ENCODE measurements at regions not wholly inside any gene's neighbourhood (a gene's known extent, or its start where the extent isn't known, plus 50 kb on each side); places are given as distances from the start of the nearest gene placed in this dataset.

DNA sequence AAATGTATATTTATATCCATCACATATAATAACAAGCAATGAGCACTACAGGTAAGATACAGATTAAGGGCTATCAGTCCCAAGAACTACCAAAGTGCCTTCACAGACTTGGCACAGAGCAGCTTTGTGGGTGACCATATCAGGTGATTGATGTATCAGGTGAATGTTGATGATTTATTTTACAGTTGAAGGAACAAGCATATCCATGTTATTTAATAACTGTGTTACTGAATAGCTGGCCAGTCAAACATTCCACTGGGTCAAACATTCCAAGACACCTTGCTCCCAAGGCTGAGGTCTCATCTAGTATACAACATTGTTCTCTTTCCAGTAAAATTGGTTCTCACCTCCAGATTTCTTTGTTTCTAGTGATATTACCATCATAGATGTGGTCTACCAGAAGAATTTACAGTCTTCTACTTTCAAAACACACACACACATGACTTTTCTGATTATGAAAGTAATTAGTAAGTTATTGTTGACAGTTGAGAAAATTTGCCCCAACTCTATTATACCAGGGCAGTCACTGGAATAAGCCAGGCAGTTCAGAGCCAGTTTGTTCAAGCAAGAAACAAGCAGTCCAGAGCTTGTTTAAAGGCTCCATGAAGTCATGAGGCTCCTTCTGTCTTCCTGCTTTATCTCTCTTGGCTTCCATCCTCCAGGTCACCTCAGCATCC lies 68.2 kb downstream of the ELAPOR2 start:
- no peak overlapping the region for H3K4me3 ChIP-seq
- no peak overlapping the region for H2AFZ ChIP-seq (ENCODE audit: control insufficient read depth, low read depth, low read length)
- no peak for DNase-seq (ENCODE audit: low read depth, low spot score)
- no peaks in the 10 kb centered on the region for H4K20me1 ChIP-seq (ENCODE audit: control insufficient read depth, insufficient read depth)
- no TSS peak for BruUV-seq (replicated peaks)
- POLR2A ChIA-PET, result no interaction called here
- TF ChIP-seq, protein P1, sequence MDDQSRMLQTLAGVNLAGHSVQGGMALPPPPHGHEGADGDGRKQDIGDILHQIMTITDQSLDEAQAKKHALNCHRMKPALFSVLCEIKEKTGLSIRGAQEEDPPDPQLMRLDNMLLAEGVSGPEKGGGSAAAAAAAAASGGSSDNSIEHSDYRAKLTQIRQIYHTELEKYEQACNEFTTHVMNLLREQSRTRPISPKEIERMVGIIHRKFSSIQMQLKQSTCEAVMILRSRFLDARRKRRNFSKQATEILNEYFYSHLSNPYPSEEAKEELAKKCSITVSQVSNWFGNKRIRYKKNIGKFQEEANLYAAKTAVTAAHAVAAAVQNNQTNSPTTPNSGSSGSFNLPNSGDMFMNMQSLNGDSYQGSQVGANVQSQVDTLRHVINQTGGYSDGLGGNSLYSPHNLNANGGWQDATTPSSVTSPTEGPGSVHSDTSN (IDR thresholded peaks at IDR 0.05; ENCODE audit: insufficient replicate concordance, low read depth, low read length), result no peak
- TF ChIP-seq MTA3 (IDR thresholded peaks at IDR 0.05; ENCODE audit: borderline replicate concordance, low read length) (no peak), HCFC1 (IDR thresholded peaks at IDR 0.05; ENCODE audit: low read length) (no peak), JUND (IDR thresholded peaks at IDR 0.05; ENCODE audit: low read depth, low read length) (no peak)
- TF ChIP-seq, protein P2, sequence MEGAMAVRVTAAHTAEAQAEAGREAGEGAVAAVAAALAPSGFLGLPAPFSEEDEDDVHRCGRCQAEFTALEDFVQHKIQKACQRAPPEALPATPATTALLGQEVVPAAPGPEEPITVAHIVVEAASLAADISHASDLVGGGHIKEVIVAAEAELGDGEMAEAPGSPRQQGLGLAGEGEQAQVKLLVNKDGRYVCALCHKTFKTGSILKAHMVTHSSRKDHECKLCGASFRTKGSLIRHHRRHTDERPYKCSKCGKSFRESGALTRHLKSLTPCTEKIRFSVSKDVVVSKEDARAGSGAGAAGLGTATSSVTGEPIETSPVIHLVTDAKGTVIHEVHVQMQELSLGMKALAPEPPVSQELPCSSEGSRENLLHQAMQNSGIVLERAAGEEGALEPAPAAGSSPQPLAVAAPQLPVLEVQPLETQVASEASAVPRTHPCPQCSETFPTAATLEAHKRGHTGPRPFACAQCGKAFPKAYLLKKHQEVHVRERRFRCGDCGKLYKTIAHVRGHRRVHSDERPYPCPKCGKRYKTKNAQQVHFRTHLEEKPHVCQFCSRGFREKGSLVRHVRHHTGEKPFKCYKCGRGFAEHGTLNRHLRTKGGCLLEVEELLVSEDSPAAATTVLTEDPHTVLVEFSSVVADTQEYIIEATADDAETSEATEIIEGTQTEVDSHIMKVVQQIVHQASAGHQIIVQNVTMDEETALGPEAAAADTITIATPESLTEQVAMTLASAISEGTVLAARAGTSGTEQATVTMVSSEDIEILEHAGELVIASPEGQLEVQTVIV (IDR thresholded peaks at IDR 0.05; ENCODE audit: borderline replicate concordance, partially characterized antibody), result no peak
- TF ChIP-seq, protein P3, sequence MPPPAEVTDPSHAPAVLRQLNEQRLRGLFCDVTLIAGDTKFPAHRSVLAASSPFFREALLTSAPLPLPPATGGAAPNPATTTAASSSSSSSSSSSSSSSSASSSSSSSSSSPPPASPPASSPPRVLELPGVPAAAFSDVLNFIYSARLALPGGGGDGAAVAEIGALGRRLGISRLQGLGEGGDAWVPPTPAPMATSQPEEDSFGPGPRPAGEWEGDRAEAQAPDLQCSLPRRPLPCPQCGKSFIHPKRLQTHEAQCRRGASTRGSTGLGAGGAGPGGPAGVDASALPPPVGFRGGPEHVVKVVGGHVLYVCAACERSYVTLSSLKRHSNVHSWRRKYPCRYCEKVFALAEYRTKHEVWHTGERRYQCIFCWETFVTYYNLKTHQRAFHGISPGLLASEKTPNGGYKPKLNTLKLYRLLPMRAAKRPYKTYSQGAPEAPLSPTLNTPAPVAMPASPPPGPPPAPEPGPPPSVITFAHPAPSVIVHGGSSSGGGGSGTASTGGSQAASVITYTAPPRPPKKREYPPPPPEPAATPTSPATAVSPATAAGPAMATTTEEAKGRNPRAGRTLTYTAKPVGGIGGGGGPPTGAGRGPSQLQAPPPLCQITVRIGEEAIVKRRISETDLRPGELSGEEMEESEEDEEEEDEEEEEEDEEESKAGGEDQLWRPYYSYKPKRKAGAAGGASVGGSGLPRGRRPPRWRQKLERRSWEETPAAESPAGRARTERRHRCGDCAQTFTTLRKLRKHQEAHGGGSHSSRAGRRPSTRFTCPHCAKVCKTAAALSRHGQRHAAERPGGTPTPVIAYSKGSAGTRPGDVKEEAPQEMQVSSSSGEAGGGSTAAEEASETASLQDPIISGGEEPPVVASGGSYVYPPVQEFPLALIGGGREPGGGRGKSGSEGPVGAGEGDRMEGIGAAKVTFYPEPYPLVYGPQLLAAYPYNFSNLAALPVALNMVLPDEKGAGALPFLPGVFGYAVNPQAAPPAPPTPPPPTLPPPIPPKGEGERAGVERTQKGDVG (CRISPR knock-in tag; IDR thresholded peaks at IDR 0.05), result no peak
- TF ChIP-seq, protein P4, sequence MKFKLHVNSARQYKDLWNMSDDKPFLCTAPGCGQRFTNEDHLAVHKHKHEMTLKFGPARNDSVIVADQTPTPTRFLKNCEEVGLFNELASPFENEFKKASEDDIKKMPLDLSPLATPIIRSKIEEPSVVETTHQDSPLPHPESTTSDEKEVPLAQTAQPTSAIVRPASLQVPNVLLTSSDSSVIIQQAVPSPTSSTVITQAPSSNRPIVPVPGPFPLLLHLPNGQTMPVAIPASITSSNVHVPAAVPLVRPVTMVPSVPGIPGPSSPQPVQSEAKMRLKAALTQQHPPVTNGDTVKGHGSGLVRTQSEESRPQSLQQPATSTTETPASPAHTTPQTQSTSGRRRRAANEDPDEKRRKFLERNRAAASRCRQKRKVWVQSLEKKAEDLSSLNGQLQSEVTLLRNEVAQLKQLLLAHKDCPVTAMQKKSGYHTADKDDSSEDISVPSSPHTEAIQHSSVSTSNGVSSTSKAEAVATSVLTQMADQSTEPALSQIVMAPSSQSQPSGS (IDR thresholded peaks at IDR 0.05; ENCODE audit: low read length), result no peak
- no peak for FAIRE-seq
- intact Hi-C loops (cut with micrococcal nuclease; ENCODE audit: unreplicated experiment), result no loop called here
- in situ Hi-C loops (cut with MboI), result no loop called here
- H3K4me2 ChIP-seq (ENCODE audit: control insufficient read depth, insufficient read depth), result no peak overlapping the region
- no peaks in the 10 kb centered on the region for H3K36me3 ChIP-seq (ENCODE audit: control insufficient read depth in 2 of 2, insufficient read depth in 2 of 2, low read length in 1 of 2)
- H3K79me2 ChIP-seq (ENCODE audit: control insufficient read depth, insufficient read depth, low read length), result no peaks in the 10 kb centered on the region
- CTCF ChIA-PET, result interaction anchor here (0.6 to 1.6 kb wide), 3 partner anchors 9 to 33 kb away, joined by 3 to 4 read pairs (median 3); no protein-coding TSS in a partner anchor
- H3K27ac ChIP-seq (ENCODE audit: control insufficient read depth, insufficient read depth), result no peak overlapping the region
- H3K9me3 ChIP-seq (replicated peaks; ENCODE audit: control insufficient read depth, insufficient read depth, low read length), result no peaks in the 10 kb centered on the region
- no peak for ATAC-seq
- H3K9ac ChIP-seq (ENCODE audit: control insufficient read depth, insufficient read depth, low read length), result no peak overlapping the region
- RAD21 ChIA-PET (ENCODE audit: unreplicated experiment), result no interaction called here
- SMC1A ChIA-PET (ENCODE audit: uncharacterized antibody, unreplicated experiment), result interaction anchor here (1.0 to 1.6 kb wide), 2 partner anchors 10 to 12 kb away, joined by 3 to 4 read pairs; no protein-coding TSS in a partner anchor
- no peaks in the 10 kb centered on the region for H3K27me3 ChIP-seq (replicated peaks in 1 of 2; ENCODE audit: control insufficient read depth in 2 of 2, insufficient read depth in 2 of 2, low read length in 1 of 2)
- H3K4me1 ChIP-seq (ENCODE audit: control insufficient read depth, insufficient read depth, low read length), result no peaks in the 10 kb centered on the region
